ENCODE measurements at regions not wholly inside any gene's neighbourhood (a gene's known extent, or its start where the extent isn't known, plus 50 kb on each side); places are given as distances from the start of the nearest gene placed in this dataset.

DNA sequence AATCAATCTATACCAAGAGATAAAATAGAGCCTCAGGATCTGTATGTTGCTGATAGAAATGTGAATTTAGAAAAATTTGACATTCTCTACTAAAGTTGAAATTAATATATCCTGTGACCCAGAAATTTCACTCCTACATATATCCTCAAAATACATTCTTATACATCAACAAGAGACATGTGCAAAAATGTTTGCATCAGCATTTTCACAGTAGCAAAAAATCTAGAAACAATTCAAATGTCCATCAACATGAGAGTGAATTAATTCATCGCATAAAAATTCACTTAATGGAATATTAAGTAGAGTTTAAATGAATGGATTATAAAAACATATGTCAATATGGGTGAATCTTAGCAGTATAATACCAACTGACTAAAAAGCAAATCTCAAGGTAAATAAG, 80.8 kb downstream of the GPR65 start:
- ATAC-seq (no peak), DNase-seq (no peak)
- Histone ChIP-seq H3K4me1 (no peaks in the 10 kb centered on the region), H3K27ac (no peak overlapping the region), H3K36me3 (replicated peaks in 1 of 2; ENCODE audit: insufficient read depth in 1 of 2, low read depth in 2 of 2) (no peaks in the 10 kb centered on the region), H3K4me3 (no peak overlapping the region), H3K9me3 (no peaks in the 10 kb centered on the region), H3K27me3 (no peaks in the 10 kb centered on the region)
- 72 to 91% methylated on average over 1 of the region's 1 CpG for WGBS, 2 donors
- intact Hi-C loops (cut with DNase I): no loop called here
- TF ChIP-seq CTCF (IDR thresholded peaks at IDR 0.05) (no peak), POLR2A (IDR thresholded peaks at IDR 0.05) (no peak)

DNA sequence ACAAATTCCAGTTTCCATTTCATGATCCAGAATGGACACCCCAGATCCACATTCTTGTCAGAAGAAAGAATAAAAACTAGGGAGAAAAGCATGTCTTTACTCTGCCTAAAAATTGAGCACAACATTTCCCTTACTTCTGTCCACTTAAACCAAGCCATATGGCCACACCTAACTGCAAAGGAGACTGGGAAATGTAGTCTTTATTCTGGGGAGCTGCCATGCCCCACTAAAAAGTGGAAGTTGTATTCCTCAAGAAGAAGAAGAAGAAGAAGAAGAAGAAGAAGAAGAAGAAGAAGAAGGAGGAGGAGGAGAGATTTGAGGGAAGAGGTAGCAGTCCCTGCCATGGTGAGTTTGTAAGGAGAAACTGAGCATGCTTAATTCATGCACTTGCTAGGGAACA, 84.5 kb downstream of the GPR65 start:
- no peaks in the 10 kb centered on the region for H3K27me3 ChIP-seq
- H3K4me3 ChIP-seq: no peak overlapping the region
- intact Hi-C loops (cut with DNase I): no loop called here
- no peak for DNase-seq
- no peak overlapping the region for H3K27ac ChIP-seq
- H3K36me3 ChIP-seq (replicated peaks in 1 of 2; ENCODE audit: insufficient read depth in 1 of 2, low read depth in 2 of 2): no peaks in the 10 kb centered on the region
- no peaks in the 10 kb centered on the region for H3K9me3 ChIP-seq
- no peaks in the 10 kb centered on the region for H3K4me1 ChIP-seq
- ATAC-seq: no peak
- TF ChIP-seq POLR2A (IDR thresholded peaks at IDR 0.05): no peak
- TF ChIP-seq CTCF (IDR thresholded peaks at IDR 0.05): no peak

GRCh38 chr14:88092529-88092928, 87.6 kb downstream of the GPR65 start:
- H3K9me3 ChIP-seq: no peaks in the 10 kb centered on the region
- no peaks in the 10 kb centered on the region for H3K27me3 ChIP-seq
- no peak overlapping the region for H3K4me3 ChIP-seq
- intact Hi-C loops (cut with DNase I): no loop called here
- H3K36me3 ChIP-seq (replicated peaks in 1 of 2; ENCODE audit: insufficient read depth in 1 of 2, low read depth in 2 of 2): no peaks in the 10 kb centered on the region
- no peak for TF ChIP-seq CTCF (IDR thresholded peaks at IDR 0.05)
- TF ChIP-seq POLR2A (IDR thresholded peaks at IDR 0.05): no peak
- ATAC-seq (no peak), DNase-seq (no peak)
- no peak overlapping the region for H3K27ac ChIP-seq
- H3K4me1 ChIP-seq: no peaks in the 10 kb centered on the region

DNA sequence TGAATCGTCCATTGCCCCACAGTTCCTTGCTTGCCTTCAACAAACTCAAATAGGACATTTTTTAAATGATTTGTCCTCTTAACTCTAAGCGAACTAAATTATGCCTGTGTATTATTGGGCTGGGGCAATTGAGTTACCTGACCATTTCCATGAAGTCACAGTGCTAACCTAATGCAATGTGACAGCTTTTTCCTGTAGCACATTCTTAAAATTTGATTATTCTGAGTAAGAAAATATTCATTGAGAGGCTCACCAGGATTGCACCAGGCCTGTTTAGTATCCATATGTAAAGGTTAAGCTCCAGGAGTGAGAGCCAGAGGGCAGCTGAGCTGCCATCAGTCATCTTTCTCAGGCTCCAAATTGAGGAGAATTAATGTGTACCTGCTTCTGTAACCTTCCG, 90.9 kb downstream of the GPR65 start:
- no peaks in the 10 kb centered on the region for H3K27me3 ChIP-seq
- no peak for ATAC-seq

More for the DNA sequence above, 90.9 kb downstream of the GPR65 start:
- Histone ChIP-seq H3K36me3 (replicated peaks in 1 of 2; ENCODE audit: insufficient read depth in 1 of 2, low read depth in 2 of 2) (no peaks in the 10 kb centered on the region), H3K4me1 (no peaks in the 10 kb centered on the region), H3K9me3 (no peaks in the 10 kb centered on the region), H3K27ac (no peak overlapping the region), H3K4me3 (no peak overlapping the region)
- intact Hi-C loops (cut with DNase I): no loop called here
- 56 to 60% methylated on average over 3 of the region's 3 CpGs for WGBS, 2 donors
- TF ChIP-seq CTCF (IDR thresholded peaks at IDR 0.05) (no peak), POLR2A (IDR thresholded peaks at IDR 0.05) (no peak)
- no peak for DNase-seq
